ENCODE measurements at regions not wholly inside any gene's neighbourhood (a gene's known extent, or its start where the extent isn't known, plus 50 kb on each side); places are given as distances from the start of the nearest gene placed in this dataset.

- Mint-ChIP-seq H3K36me3 (ENCODE audit: low read depth) (no peaks in the 10 kb centered on the region), H3K27me3 (no peaks in the 10 kb centered on the region), H3K27ac (no peak overlapping the region), H3K9me3 (no peaks in the 10 kb centered on the region), H3K4me1 (no peaks in the 10 kb centered on the region), H3K4me3 (no peak overlapping the region)
- no peak for ATAC-seq (replicated peaks)
These were observed 105.1 kb upstream of the SEL1L start for GRCh38 chr14:81638656-81639280.

GRCh38 chr14:81653626-81654025 is 120.0 kb upstream of the SEL1L start:
- no peak overlapping the region for H3K27ac Mint-ChIP-seq
- no peaks in the 10 kb centered on the region for H3K4me1 Mint-ChIP-seq
- no peak overlapping the region for H3K4me3 Mint-ChIP-seq
- H3K27me3 Mint-ChIP-seq: peaks cover 4% of the 10 kb centered on the region
- no peaks in the 10 kb centered on the region for H3K36me3 Mint-ChIP-seq (ENCODE audit: low read depth)
- no peak for ATAC-seq (replicated peaks)
- peaks cover 4% of the 10 kb centered on the region for H3K9me3 Mint-ChIP-seq

- no peak overlapping the region for H3K27ac Mint-ChIP-seq
These were observed 122.0 kb upstream of the SEL1L start for GRCh38 chr14:81655423-81656314.

GRCh38 chr14:81656811-81657210 is 123.2 kb upstream of the SEL1L start:
- Mint-ChIP-seq H3K27ac (no peak overlapping the region), H3K9me3 (no peaks in the 10 kb centered on the region), H3K36me3 (ENCODE audit: low read depth) (no peaks in the 10 kb centered on the region), H3K27me3 (no peaks in the 10 kb centered on the region), H3K4me1 (no peaks in the 10 kb centered on the region), H3K4me3 (no peak overlapping the region)
- ATAC-seq (replicated peaks): no peak

More at GRCh38 chr14:81655423-81656314, 122.0 kb upstream of the SEL1L start:
- Mint-ChIP-seq H3K4me1 (no peaks in the 10 kb centered on the region), H3K36me3 (ENCODE audit: low read depth) (no peaks in the 10 kb centered on the region), H3K9me3 (no peaks in the 10 kb centered on the region), H3K4me3 (no peak overlapping the region), H3K27me3 (no peaks in the 10 kb centered on the region)
- no peak for ATAC-seq (replicated peaks)

- H3K36me3 Mint-ChIP-seq (ENCODE audit: low read depth): no peaks in the 10 kb centered on the region
- H3K27me3 Mint-ChIP-seq: no peaks in the 10 kb centered on the region
- ATAC-seq (replicated peaks): no peak
- H3K4me1 Mint-ChIP-seq: no peaks in the 10 kb centered on the region
- no peak overlapping the region for H3K27ac Mint-ChIP-seq
- no peaks in the 10 kb centered on the region for H3K9me3 Mint-ChIP-seq
- H3K4me3 Mint-ChIP-seq: no peak overlapping the region
These were observed 128.4 kb upstream of the SEL1L start for GRCh38 chr14:81662066-81662465.

GRCh38 chr14:81662570-81663197 is 129.0 kb upstream of the SEL1L start:
- Mint-ChIP-seq H3K27ac (no peak overlapping the region), H3K36me3 (ENCODE audit: low read depth) (no peaks in the 10 kb centered on the region), H3K27me3 (no peaks in the 10 kb centered on the region), H3K4me3 (no peak overlapping the region), H3K4me1 (no peaks in the 10 kb centered on the region), H3K9me3 (no peaks in the 10 kb centered on the region)
- ATAC-seq (replicated peaks): no peak

- no peak overlapping the region for H3K27ac Mint-ChIP-seq
- H3K4me3 Mint-ChIP-seq: no peak overlapping the region
- no peaks in the 10 kb centered on the region for H3K36me3 Mint-ChIP-seq (ENCODE audit: low read depth)
- ATAC-seq (replicated peaks): no peak
- no peaks in the 10 kb centered on the region for H3K9me3 Mint-ChIP-seq
- H3K27me3 Mint-ChIP-seq: peaks cover 3% of the 10 kb centered on the region
- no peaks in the 10 kb centered on the region for H3K4me1 Mint-ChIP-seq
These were observed 135.1 kb upstream of the SEL1L start for GRCh38 chr14:81668626-81669274.

- ATAC-seq (replicated peaks): no peak
- H3K4me3 Mint-ChIP-seq: no peak overlapping the region
- no peaks in the 10 kb centered on the region for H3K4me1 Mint-ChIP-seq
- no peaks in the 10 kb centered on the region for H3K36me3 Mint-ChIP-seq (ENCODE audit: low read depth)
- H3K27ac Mint-ChIP-seq: no peak overlapping the region
- no peaks in the 10 kb centered on the region for H3K9me3 Mint-ChIP-seq
- peaks cover 3% of the 10 kb centered on the region for H3K27me3 Mint-ChIP-seq
These were observed 135.7 kb upstream of the SEL1L start for GRCh38 chr14:81669308-81669707.

GRCh38 chr14:81673930-81674329 is 140.3 kb upstream of the SEL1L start:
- ATAC-seq (replicated peaks): no peak
- Mint-ChIP-seq H3K4me1 (no peaks in the 10 kb centered on the region), H3K4me3 (no peak overlapping the region), H3K9me3 (no peaks in the 10 kb centered on the region), H3K36me3 (ENCODE audit: low read depth) (no peaks in the 10 kb centered on the region), H3K27me3 (peaks cover 3% of the 10 kb centered on the region), H3K27ac (no peak overlapping the region)

GRCh38 chr14:81676395-81676794 is 142.7 kb upstream of the SEL1L start:
- no peak for ATAC-seq (replicated peaks)
- Mint-ChIP-seq H3K4me3 (no peak overlapping the region), H3K4me1 (no peaks in the 10 kb centered on the region), H3K27ac (no peak overlapping the region), H3K27me3 (peaks cover 4% of the 10 kb centered on the region), H3K9me3 (no peaks in the 10 kb centered on the region), H3K36me3 (ENCODE audit: low read depth) (no peaks in the 10 kb centered on the region)

- Mint-ChIP-seq H3K9me3 (no peaks in the 10 kb centered on the region), H3K4me3 (no peak overlapping the region), H3K36me3 (ENCODE audit: low read depth) (no peaks in the 10 kb centered on the region), H3K27ac (no peak overlapping the region), H3K4me1 (no peaks in the 10 kb centered on the region), H3K27me3 (peaks cover 4% of the 10 kb centered on the region)
- no peak for ATAC-seq (replicated peaks)
These were observed 143.2 kb upstream of the SEL1L start for GRCh38 chr14:81676879-81677278.

GRCh38 chr14:81677736-81678135 is 144.1 kb upstream of the SEL1L start:
- Mint-ChIP-seq H3K4me3 (no peak overlapping the region), H3K27me3 (peaks cover 4% of the 10 kb centered on the region), H3K27ac (no peak overlapping the region), H3K36me3 (ENCODE audit: low read depth) (no peaks in the 10 kb centered on the region), H3K4me1 (no peaks in the 10 kb centered on the region), H3K9me3 (no peaks in the 10 kb centered on the region)
- no peak for ATAC-seq (replicated peaks)

- no peak for ATAC-seq (replicated peaks)
- H3K4me3 Mint-ChIP-seq: no peak overlapping the region
- peaks cover 4% of the 10 kb centered on the region for H3K27me3 Mint-ChIP-seq
- no peaks in the 10 kb centered on the region for H3K4me1 Mint-ChIP-seq
- no peaks in the 10 kb centered on the region for H3K9me3 Mint-ChIP-seq
- no peak overlapping the region for H3K27ac Mint-ChIP-seq
- H3K36me3 Mint-ChIP-seq (ENCODE audit: low read depth): no peaks in the 10 kb centered on the region
These were observed 145.6 kb upstream of the SEL1L start for GRCh38 chr14:81679226-81679625.

- H3K36me3 Mint-ChIP-seq (ENCODE audit: low read depth): no peaks in the 10 kb centered on the region
- peaks cover 5% of the 10 kb centered on the region for H3K9me3 Mint-ChIP-seq
- ATAC-seq (replicated peaks): no peak
- H3K27ac Mint-ChIP-seq: no peak overlapping the region
- no peak overlapping the region for H3K4me3 Mint-ChIP-seq
- H3K4me1 Mint-ChIP-seq: no peaks in the 10 kb centered on the region
- H3K27me3 Mint-ChIP-seq: peaks cover 4% of the 10 kb centered on the region
These were observed 147.9 kb upstream of the SEL1L start for GRCh38 chr14:81681541-81681940.
